ENCODE measurements at regions not wholly inside any gene's neighbourhood (a gene's known extent, or its start where the extent isn't known, plus 50 kb on each side); places are given as distances from the start of the nearest gene placed in this dataset.
"Not testable (repeated sequence)": the region's sequence is repeated elsewhere in the genome, so short reads cannot be mapped to it uniquely, and the experiment has no call there.

GRCh38 chr16:29148131-29148691 is 163.4 kb downstream of the LAT start:
- H3K27me3 ChIP-seq, result no peaks in the 10 kb centered on the region
- H3K4me1 ChIP-seq, result peaks cover 0 to 15% (median 0%) of the 10 kb centered on the region in 4 donors
- H3K4me3 ChIP-seq, result no peak overlapping the region
- H3K36me3 ChIP-seq, result no peaks in the 10 kb centered on the region
- no peaks in the 10 kb centered on the region for H3K9me3 ChIP-seq
- peak overlapping the region in 1 of 4 donors; percentile 40 for H3K27ac ChIP-seq
- no peak for TF ChIP-seq POLR2A (IDR thresholded peaks at IDR 0.05)
- TF ChIP-seq CTCF (IDR thresholded peaks at IDR 0.05), result no peak
- TF ChIP-seq EP300 (IDR thresholded peaks at IDR 0.05), result no peak
- 82 to 85% methylated on average over 4 to 14 of the region's 15 CpGs for WGBS, 2 donors
- no peak for DNase-seq (ENCODE audit: low spot score in 2 of 2)

GRCh38 chr16:29147710-29148109 is 162.9 kb downstream of the LAT start:
- WGBS, 2 donors, result 76 to 77% methylated on average over 8 to 9 of the region's 10 CpGs
- H3K4me3 ChIP-seq; H3K27ac ChIP-seq; H3K9me3 ChIP-seq; H3K36me3 ChIP-seq; DNase-seq (ENCODE audit: low spot score in 2 of 2); H3K27me3 ChIP-seq: not testable (repeated sequence)
- H3K4me1 ChIP-seq, result peaks cover 0 to 15% (median 0%) of the 10 kb centered on the region in 4 donors

- H3K4me1 ChIP-seq, result peaks cover 0 to 15% (median 0%) of the 10 kb centered on the region in 4 donors
- WGBS, 2 donors, result 68 to 87% methylated on average over 6 to 11 of the region's 11 CpGs
- not testable (repeated sequence) for H3K36me3 ChIP-seq, H3K27me3 ChIP-seq, H3K4me3 ChIP-seq, H3K27ac ChIP-seq, H3K9me3 ChIP-seq
- peak in 1 of 2 donors; percentile 1 for DNase-seq (ENCODE audit: low spot score in 2 of 2)
These were observed 162.2 kb downstream of the LAT start for GRCh38 chr16:29146808-29147643.

- 87% methylated on average over 15 of the region's 15 CpGs for WGBS, 2 donors
- Histone ChIP-seq H3K27me3 (no peaks in the 10 kb centered on the region), H3K4me3 (no peak overlapping the region), H3K9me3 (no peaks in the 10 kb centered on the region), H3K27ac (no peak overlapping the region), H3K36me3 (no peaks in the 10 kb centered on the region), H3K4me1 (peaks cover 0 to 15% (median 0%) of the 10 kb centered on the region in 4 donors)
- peak in 1 of 2 donors; percentile 6 for DNase-seq (ENCODE audit: low spot score in 2 of 2)
- no peak for TF ChIP-seq EP300 (IDR thresholded peaks at IDR 0.05)
- no peak for TF ChIP-seq POLR2A (IDR thresholded peaks at IDR 0.05)
- TF ChIP-seq CTCF (IDR thresholded peaks at IDR 0.05), result no peak
These were observed 161.4 kb downstream of the LAT start for GRCh38 chr16:29146266-29146665.

GRCh38 chr16:29145486-29146225 is 160.8 kb downstream of the LAT start:
- WGBS, 2 donors, result 78 to 87% methylated on average over 14 to 15 of the region's 15 CpGs
- not testable (repeated sequence) for H3K27ac ChIP-seq, H3K36me3 ChIP-seq, H3K27me3 ChIP-seq, H3K4me3 ChIP-seq, H3K9me3 ChIP-seq
- peak in 1 of 2 donors; percentile 4 for DNase-seq (ENCODE audit: low spot score in 2 of 2)
- H3K4me1 ChIP-seq, result peaks cover 0 to 15% (median 0%) of the 10 kb centered on the region in 4 donors

- WGBS, 2 donors, result 97 to 98% methylated on average over 6 to 10 of the region's 12 CpGs
- H3K27me3 ChIP-seq; H3K27ac ChIP-seq; DNase-seq (ENCODE audit: low spot score in 2 of 2); H3K9me3 ChIP-seq; H3K36me3 ChIP-seq; H3K4me3 ChIP-seq: not testable (repeated sequence)
- peaks cover 0 to 15% (median 0%) of the 10 kb centered on the region in 4 donors for H3K4me1 ChIP-seq
These were observed 160.2 kb downstream of the LAT start for GRCh38 chr16:29145086-29145485.

- peaks cover 0 to 11% (median 0%) of the 10 kb centered on the region in 4 donors for H3K4me1 ChIP-seq
- not testable (repeated sequence) for H3K4me3 ChIP-seq; H3K36me3 ChIP-seq; DNase-seq (ENCODE audit: low spot score in 2 of 2); H3K9me3 ChIP-seq; H3K27me3 ChIP-seq
- 41 to 65% methylated on average over 8 to 15 of the region's 15 CpGs for WGBS, 2 donors
- H3K27ac ChIP-seq, result peak overlapping the region in 1 of 4 donors; percentile 15
These were observed 159.8 kb downstream of the LAT start for GRCh38 chr16:29144669-29145062.

GRCh38 chr16:29143739-29144668 is 159.2 kb downstream of the LAT start:
- not testable (repeated sequence) for H3K4me1 ChIP-seq, H3K9me3 ChIP-seq, H3K27me3 ChIP-seq, H3K36me3 ChIP-seq, H3K4me3 ChIP-seq
- H3K27ac ChIP-seq, result peak overlapping the region in 1 of 4 donors; percentile 15
- WGBS, 2 donors, result 56 to 71% methylated on average over 15 to 16 of the region's 23 CpGs
- peak in 1 of 2 donors; percentile 11 for DNase-seq (ENCODE audit: low spot score in 2 of 2)

- H3K4me3 ChIP-seq, H3K9me3 ChIP-seq, H3K27me3 ChIP-seq, H3K36me3 ChIP-seq, H3K4me1 ChIP-seq, H3K27ac ChIP-seq: not testable (repeated sequence)
- DNase-seq (ENCODE audit: low spot score in 2 of 2), result peak in 1 of 2 donors; percentile 3
- 65 to 66% methylated on average over 14 of the region's 14 CpGs for WGBS, 2 donors
These were observed 157.7 kb downstream of the LAT start for GRCh38 chr16:29142506-29142905.

All from tibial nerve (tissue), 4 donors.